T-helper 17 cell (primary cell): ENCODE measurements at regions not wholly inside any gene's neighbourhood (a gene's known extent, or its start where the extent isn't known, plus 50 kb on each side); places are given as distances from the start of the nearest gene placed in this dataset.

Source experiments
- ATAC-seq: fragments of 150-1000 bp; cut with Tn5 transposase; 2 replicates; pipeline ENCODE4 v1.10.0; 2021; ENCODE audit warnings: mild to moderate bottlenecking, moderate library complexity
- DNase-seq, 3 donors: peaks; one replicate each; pipeline versions ENCODE4 v3.0.0 to v3.0.0-alpha.2; 2020 to 2021
- H3K9me3 ChIP-seq: one replicate; pipeline ENCODE4 v1.7.0; 2013; ENCODE audit warnings: low read length, mild to moderate bottlenecking; ENCODE audit not compliant: control insufficient read depth, poor library complexity, severe bottlenecking
- H3K27ac Mint-ChIP-seq: one replicate; pipeline ENCODE4 v1.8.0; 2022; ENCODE audit warnings: mild to moderate bottlenecking, moderate library complexity, mixed read lengths
- H3K27me3 Mint-ChIP-seq: one replicate; pipeline ENCODE4 v1.8.0; 2022; ENCODE audit warnings: mixed read lengths
- H3K36me3 Mint-ChIP-seq: one replicate; pipeline ENCODE4 v1.8.0; 2022; ENCODE audit warnings: low read depth, mixed read lengths
- H3K4me1 Mint-ChIP-seq: one replicate; pipeline ENCODE4 v1.8.0; 2022; ENCODE audit warnings: mild to moderate bottlenecking, mixed read lengths
- H3K4me3 Mint-ChIP-seq: one replicate; pipeline ENCODE4 v1.8.0; 2022; ENCODE audit warnings: mild to moderate bottlenecking, moderate library complexity, mixed read lengths

DNA sequence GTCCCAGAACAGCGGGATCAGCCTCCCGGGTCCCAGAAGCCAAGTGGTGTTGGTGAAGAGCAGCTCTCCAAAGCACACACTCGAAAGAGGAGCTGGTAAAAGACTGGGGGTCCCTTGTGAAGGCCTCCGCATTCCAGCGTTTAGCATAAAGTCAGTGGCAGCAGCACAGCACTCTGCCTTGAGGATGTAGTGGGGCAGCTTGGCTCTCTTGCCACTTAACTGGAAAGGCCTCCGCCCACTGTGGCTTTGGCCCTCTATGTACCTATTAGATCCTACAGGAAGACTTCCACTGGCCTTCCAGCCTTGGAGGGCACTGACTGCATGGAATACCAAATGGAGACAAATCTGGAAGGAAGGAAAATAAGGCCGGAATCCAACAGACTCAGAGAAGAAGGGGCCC, 1455.3 kb downstream of the BRD1 start:
- no peak for ATAC-seq
- H3K4me1 Mint-ChIP-seq = no peaks in the 10 kb centered on the region
- no peaks in the 10 kb centered on the region for H3K9me3 ChIP-seq

DNA sequence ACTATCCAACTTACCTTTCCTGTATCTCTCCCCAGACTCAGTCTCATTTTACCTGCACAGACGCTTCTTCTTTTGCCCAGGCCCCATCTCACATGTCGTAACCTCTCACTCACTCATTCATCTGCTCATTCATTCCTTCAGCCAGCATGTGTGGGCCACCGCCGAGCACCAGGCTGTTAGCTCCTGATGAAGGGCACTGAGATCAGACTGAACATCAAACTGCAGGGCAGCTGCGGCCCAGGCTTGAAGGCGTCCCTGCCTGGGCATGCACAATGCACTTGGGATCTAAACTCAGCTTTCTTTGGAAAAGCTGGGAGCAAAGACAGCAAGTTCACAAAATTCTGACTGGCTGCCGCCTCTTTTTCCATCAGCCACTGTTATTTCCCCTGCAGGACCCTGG, 1456.3 kb downstream of the BRD1 start:
- H3K27ac Mint-ChIP-seq = no peak overlapping the region
- H3K4me1 Mint-ChIP-seq = no peaks in the 10 kb centered on the region
- H3K27me3 Mint-ChIP-seq = peaks cover 27% of the 10 kb centered on the region
- no peak for ATAC-seq
- DNase-seq = no peak
- H3K4me3 Mint-ChIP-seq = no peak overlapping the region
- no peaks in the 10 kb centered on the region for H3K9me3 ChIP-seq
- no peaks in the 10 kb centered on the region for H3K36me3 Mint-ChIP-seq

More for the DNA sequence above, 1455.3 kb downstream of the BRD1 start:
- Mint-ChIP-seq H3K27me3 (peaks cover 36% of the 10 kb centered on the region), H3K36me3 (no peaks in the 10 kb centered on the region), H3K4me3 (no peak overlapping the region), H3K27ac (no peak overlapping the region)
- no peak for DNase-seq

DNA sequence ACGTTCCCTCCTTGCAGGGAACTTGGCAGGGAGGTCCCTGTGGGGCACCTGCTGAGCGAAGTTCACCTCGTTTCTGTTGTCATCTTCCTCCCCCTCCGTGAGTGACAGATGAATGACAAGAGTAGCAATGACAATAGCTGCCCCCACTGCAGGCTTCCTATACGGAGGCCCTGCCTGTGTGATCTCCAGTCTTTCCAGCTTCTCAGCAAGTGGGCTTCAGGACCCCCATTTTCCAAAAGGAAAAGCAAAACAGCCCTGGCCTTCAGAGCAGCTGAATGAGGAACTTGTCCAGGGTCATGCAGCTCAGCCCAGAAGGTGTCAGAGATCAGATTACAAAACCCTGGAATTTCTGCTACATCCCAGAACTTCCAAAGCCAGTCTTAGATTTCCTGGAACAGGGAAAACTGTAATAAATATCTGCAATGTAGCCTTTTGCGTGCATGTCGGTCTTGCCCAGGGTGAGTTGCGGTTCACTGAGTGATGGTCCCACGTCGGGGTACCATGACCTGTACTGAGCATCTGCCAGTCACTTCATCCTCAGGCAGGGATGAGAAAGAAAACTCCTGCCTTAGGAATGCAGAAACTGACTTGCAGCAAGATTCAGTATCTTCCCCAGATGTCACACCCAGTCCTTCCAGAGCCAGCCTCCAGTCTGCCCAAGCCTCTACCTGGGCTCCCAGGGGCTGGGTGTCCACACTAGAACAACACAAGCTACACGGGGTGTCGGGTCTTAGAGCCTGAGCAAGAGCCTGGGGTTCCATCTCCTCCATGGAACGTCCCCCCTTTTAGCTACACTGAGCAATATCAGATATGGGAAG, 1457.0 kb downstream of the BRD1 start:
- H3K27me3 Mint-ChIP-seq = peaks cover 23% of the 10 kb centered on the region
- no peaks in the 10 kb centered on the region for H3K36me3 Mint-ChIP-seq
- no peaks in the 10 kb centered on the region for H3K4me1 Mint-ChIP-seq
- H3K4me3 Mint-ChIP-seq = no peak overlapping the region
- DNase-seq (no peak), ATAC-seq (no peak)
- no peaks in the 10 kb centered on the region for H3K9me3 ChIP-seq
- no peak overlapping the region for H3K27ac Mint-ChIP-seq

DNA sequence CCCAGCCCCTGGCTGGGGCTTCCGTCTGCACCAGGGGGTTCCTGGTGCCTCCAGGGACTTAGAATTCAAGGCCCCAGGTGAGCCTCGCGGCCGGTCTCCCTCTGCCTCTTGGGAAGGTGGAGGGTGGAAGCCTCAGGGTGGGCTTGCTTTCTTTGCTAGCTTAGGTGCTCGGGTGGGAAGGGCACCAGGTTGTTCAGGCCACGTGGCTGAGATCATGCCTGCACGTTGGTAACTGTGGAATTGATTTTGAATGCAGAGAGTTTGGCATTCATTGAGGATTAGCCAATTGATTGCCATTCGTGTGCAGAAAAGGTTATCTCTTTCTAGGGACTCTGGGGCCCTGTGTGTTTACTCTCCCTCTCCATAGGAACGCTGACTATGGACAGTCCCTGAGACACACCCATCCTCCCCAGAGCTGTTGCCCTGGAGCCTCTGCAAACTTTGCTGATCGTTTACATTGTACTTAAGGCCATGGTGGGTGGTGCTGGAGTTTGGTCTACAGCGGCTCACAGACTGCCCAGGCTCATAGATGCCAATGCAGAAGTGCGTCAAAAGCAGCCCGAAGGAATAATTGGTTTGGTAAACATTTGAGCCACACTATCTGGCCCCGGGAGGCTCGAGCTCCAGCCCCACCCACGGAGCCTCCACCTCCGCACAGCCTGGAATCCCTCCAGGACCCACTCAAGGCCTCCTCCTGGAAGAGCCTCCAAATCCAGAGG, 1457.7 kb downstream of the BRD1 start:
- H3K27ac Mint-ChIP-seq = no peak overlapping the region
- no peaks in the 10 kb centered on the region for H3K4me1 Mint-ChIP-seq

DNA sequence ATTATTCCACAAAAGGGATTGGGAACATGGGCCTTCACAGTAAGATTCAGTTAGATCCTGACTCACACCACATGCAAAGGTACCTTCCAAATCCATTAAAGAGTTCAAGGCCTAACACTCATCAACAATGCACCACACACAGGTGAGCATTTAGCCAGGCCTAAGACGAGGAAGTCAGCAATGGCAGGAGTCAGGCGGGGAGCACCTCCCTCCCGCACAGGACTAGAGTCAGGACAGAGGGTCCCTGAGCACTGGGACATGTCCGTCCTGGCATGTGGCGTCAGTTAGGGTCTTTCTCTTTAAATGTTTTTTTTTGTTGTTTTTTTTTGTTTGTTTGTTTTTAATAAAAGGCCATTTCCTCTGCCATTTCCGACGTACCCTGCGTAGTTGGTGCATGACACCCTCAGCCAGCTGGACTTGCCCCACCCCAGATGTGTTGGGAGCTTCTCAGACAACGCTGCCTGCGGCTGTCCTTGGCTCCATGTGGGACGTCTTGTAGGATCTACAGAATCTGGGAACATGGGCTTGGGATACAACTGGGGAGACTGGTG, 1458.6 kb downstream of the BRD1 start:
- no peaks in the 10 kb centered on the region for H3K4me1 Mint-ChIP-seq
- ATAC-seq (no peak), DNase-seq (no peak)
- no peaks in the 10 kb centered on the region for H3K36me3 Mint-ChIP-seq
- peaks cover 16% of the 10 kb centered on the region for H3K27me3 Mint-ChIP-seq
- no peak overlapping the region for H3K4me3 Mint-ChIP-seq
- no peaks in the 10 kb centered on the region for H3K9me3 ChIP-seq
- H3K27ac Mint-ChIP-seq = no peak overlapping the region

More for the DNA sequence above, 1457.7 kb downstream of the BRD1 start:
- Mint-ChIP-seq H3K36me3 (no peaks in the 10 kb centered on the region), H3K4me3 (no peak overlapping the region), H3K27me3 (peaks cover 18% of the 10 kb centered on the region)
- H3K9me3 ChIP-seq = no peaks in the 10 kb centered on the region
- no peak for DNase-seq
- ATAC-seq = no peak

DNA sequence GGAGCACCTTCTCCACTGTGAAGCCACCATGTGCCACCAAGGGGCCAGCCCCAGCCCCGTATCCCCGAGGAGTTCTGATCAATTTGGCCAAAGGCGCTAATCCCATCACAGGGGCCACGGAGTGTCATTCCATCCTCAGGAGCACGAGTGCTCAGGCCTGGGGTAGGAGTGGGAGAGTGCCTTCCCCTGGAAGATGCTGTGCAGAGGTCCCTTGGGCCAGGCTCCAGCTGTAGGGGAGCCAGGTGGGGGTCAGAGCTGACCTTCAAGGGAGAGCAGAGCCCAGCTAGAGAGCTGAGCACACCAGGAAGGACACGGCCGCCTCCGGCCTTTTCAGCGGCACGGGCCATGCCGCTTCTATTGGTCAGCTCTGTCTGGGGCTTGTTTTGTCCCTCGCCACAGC, 1459.9 kb downstream of the BRD1 start:
- Mint-ChIP-seq H3K27me3 (peaks cover 11% of the 10 kb centered on the region), H3K36me3 (no peaks in the 10 kb centered on the region), H3K4me3 (no peak overlapping the region), H3K27ac (no peak overlapping the region), H3K4me1 (no peaks in the 10 kb centered on the region)
- H3K9me3 ChIP-seq = no peaks in the 10 kb centered on the region
- no peak for DNase-seq
- no peak for ATAC-seq

DNA sequence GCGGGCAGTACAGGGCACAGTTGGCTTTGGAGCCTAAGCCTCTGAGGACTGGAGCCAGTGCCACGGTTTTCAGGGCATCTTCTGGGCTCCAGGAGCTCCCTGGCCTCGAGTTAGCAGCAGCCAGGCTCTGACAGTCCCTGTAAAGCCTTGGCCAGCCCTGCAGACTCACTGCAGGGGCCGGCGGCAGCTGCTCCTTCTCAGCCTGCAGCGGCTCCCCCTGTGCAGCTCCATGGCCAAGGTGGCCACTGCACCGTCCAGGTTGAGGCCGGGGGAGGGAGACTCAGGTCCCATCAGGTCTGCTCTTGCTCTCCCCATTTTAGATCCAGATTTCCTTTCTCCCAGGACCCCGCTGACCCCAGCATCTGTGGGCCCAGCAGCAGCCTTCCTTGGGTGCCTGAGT, 1461.1 kb downstream of the BRD1 start:
- Mint-ChIP-seq H3K36me3 (no peaks in the 10 kb centered on the region), H3K27ac (no peak overlapping the region), H3K27me3 (peaks cover 5% of the 10 kb centered on the region), H3K4me3 (no peak overlapping the region), H3K4me1 (no peaks in the 10 kb centered on the region)
- ATAC-seq (no peak), DNase-seq (no peak)
- H3K9me3 ChIP-seq = no peaks in the 10 kb centered on the region

DNA sequence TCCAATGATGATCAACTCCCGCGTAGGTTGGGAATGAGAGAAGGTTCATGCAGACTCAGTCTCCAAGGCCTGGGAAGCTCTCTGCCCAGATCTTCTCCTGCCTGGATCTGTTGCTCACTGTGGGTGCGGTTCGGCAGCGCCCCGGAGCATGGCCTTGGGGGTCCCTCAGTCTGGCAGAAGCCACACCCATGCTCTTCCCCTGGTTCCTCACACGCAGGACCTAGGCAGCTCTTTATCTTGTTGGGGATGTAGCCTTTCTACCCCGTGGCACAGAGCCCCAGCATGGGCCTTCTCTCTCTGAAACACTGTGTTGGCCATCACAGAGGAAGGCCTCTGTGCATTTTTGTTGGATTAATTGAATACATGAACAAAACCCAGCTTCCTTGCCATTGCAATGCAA, 1461.6 kb downstream of the BRD1 start:
- no peaks in the 10 kb centered on the region for H3K27me3 Mint-ChIP-seq
- no peak overlapping the region for H3K4me3 Mint-ChIP-seq
- H3K36me3 Mint-ChIP-seq = no peaks in the 10 kb centered on the region
- no peak for ATAC-seq
- no peaks in the 10 kb centered on the region for H3K9me3 ChIP-seq
- H3K27ac Mint-ChIP-seq = no peak overlapping the region
- no peak for DNase-seq
- H3K4me1 Mint-ChIP-seq = no peaks in the 10 kb centered on the region

DNA sequence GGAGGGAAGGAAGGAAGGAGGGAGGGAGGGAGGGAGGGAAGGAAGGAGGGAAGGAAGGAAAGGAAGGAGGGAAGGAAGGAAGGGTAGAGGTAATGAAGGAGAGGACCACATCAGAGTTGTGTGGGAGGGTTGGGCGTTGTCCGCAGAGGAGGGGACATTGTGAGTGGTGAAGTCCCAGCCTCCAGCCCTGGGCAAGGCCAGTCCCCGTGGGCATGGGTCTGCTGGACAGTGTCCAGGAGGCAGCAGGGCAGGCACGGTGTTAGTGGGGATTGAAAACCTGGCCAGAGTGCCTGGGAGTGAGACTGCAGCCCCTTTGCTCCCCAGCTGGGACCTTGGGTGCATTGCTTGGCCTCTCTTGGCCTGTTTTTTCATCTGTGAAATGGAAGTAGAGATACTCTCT, 1462.3 kb downstream of the BRD1 start:
- Mint-ChIP-seq H3K4me1 (no peaks in the 10 kb centered on the region), H3K36me3 (no peaks in the 10 kb centered on the region), H3K4me3 (no peak overlapping the region), H3K27me3 (no peaks in the 10 kb centered on the region), H3K27ac (no peak overlapping the region)
- ATAC-seq (no peak), DNase-seq (no peak)
- H3K9me3 ChIP-seq = no peaks in the 10 kb centered on the region

DNA sequence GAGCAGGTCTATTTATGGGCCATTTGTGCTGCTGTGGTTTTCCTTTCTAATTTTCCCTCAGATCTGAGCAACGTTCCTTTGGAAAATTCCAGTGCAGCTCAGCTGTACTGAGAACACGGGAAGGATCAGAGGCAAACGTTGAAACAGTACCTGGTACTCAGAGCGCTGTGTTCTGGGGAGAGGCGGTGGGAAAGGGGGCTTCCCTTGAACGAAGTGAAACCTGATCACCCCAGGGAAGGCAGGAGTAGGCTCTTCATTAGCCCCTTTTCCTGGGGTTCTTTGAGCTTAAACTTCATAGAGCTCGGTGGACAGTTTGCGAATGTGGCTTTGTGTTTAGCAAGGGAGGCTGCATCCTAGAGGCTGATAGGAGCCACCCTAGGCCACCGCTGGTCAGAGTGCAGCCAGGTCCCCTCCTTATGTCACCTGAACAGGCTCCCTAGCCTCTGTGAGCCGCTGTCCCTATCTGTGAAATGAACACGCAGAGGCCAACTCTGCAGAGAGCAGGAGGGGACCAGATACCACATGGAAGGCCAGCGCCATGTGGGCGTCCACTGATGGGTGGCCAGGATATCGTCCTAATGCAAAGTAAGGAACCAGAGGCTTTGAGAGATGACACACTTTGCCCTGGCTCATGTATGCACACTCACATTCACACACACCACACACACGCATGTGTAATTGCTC, 1464.8 kb downstream of the BRD1 start:
- H3K27ac Mint-ChIP-seq = no peak overlapping the region
- H3K36me3 Mint-ChIP-seq = no peaks in the 10 kb centered on the region
- no peak overlapping the region for H3K4me3 Mint-ChIP-seq
- ATAC-seq (no peak), DNase-seq (no peak)
- no peaks in the 10 kb centered on the region for H3K27me3 Mint-ChIP-seq
- no peaks in the 10 kb centered on the region for H3K4me1 Mint-ChIP-seq
- no peaks in the 10 kb centered on the region for H3K9me3 ChIP-seq

DNA sequence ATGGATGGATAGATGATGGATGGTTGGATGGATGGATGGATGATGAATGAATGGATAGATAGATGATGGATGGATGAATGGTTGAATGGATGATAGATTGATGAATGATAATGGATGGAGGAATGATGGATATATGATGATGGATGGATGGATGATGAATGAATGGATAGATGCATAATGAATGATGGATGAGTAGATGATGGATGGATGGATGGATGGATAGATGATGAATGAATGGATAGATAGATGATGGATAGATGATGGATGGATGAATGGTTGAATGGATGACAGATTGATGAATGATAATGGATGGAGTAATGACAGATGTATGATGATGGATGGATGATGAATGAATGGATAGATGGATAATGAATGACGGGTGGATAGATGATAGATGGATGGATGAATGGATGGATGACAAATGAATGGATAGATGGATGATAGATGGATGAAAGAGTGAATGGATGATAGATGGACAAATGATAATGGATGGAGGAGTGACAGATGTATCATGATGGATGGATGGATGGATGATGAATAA, 1466.5 kb downstream of the BRD1 start:
- no peaks in the 10 kb centered on the region for H3K27me3 Mint-ChIP-seq
- no peak overlapping the region for H3K4me3 Mint-ChIP-seq

DNA sequence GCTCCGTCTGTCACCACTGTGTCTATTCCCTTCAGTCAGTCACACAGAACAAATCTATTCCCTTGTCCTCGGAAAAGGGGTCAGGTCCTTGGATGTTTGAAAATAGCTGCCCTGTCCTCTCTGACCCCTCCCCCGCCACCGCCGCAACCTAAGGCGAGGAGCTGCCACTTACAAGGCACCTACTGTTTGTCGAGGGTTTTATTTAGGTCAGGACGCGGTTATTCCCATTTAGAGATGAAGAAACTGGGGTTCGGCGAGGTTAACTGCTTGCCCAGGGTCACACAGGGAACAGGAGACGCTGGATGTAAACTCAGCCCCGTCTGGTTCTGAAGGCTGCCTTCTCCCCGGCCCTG, 1468.1 kb downstream of the BRD1 start:
- H3K36me3 Mint-ChIP-seq = no peaks in the 10 kb centered on the region
- no peaks in the 10 kb centered on the region for H3K27me3 Mint-ChIP-seq
- DNase-seq = no peak
- no peak for ATAC-seq
- no peak overlapping the region for H3K27ac Mint-ChIP-seq
- H3K4me3 Mint-ChIP-seq = no peak overlapping the region
- no peaks in the 10 kb centered on the region for H3K9me3 ChIP-seq
- H3K4me1 Mint-ChIP-seq = no peaks in the 10 kb centered on the region

More for the DNA sequence above, 1466.5 kb downstream of the BRD1 start:
- no peaks in the 10 kb centered on the region for H3K9me3 ChIP-seq
- no peak overlapping the region for H3K27ac Mint-ChIP-seq
- ATAC-seq = no peak
- no peaks in the 10 kb centered on the region for H3K36me3 Mint-ChIP-seq
- no peaks in the 10 kb centered on the region for H3K4me1 Mint-ChIP-seq
- DNase-seq = no peak
